Progenitor cell of endocrine pancreas (in vitro differentiated cells): ENCODE measurements at regions not wholly inside any gene's neighbourhood (a gene's known extent, or its start where the extent isn't known, plus 50 kb on each side); places are given as distances from the start of the nearest gene placed in this dataset.

ENCODE experiments used
- DNase-seq: peaks from one replicate; pipeline ENCODE4 v3.0.0; 2021; ENCODE audit warnings: low spot score; ENCODE audit not compliant: unreplicated experiment
- H3K27ac Mint-ChIP-seq: 2 replicates; pipeline ENCODE4 v1.8.0; 2021; ENCODE audit warnings: mild to moderate bottlenecking, moderate library complexity, mixed read lengths
- H3K27me3 Mint-ChIP-seq: 2 replicates; pipeline ENCODE4 v1.8.0; 2021; ENCODE audit warnings: mixed read lengths
- H3K36me3 Mint-ChIP-seq: 2 replicates; pipeline ENCODE4 v1.8.0; 2022; ENCODE audit warnings: mixed read lengths; ENCODE audit not compliant: insufficient read depth
- H3K4me1 Mint-ChIP-seq: 2 replicates; pipeline ENCODE4 v1.8.0; 2021; ENCODE audit warnings: low read depth, mixed read lengths
- H3K4me3 Mint-ChIP-seq: 2 replicates; pipeline ENCODE4 v1.8.0; 2021; ENCODE audit warnings: low read depth, mild to moderate bottlenecking, moderate library complexity, mixed read lengths
- H3K9me3 Mint-ChIP-seq: 2 replicates; pipeline ENCODE4 v1.8.0; 2021; ENCODE audit warnings: low read depth, mixed read lengths
- TF ChIP-seq, protein P1 (sequence below): fragments of 200-600 bp; sonication (generic); IDR thresholded peaks from one replicate; pipeline ENCODE4 v1.5.0; 2021; ENCODE audit warnings: antibody characterized with exemption, mild to moderate bottlenecking; ENCODE audit not compliant: unreplicated experiment

DNA sequence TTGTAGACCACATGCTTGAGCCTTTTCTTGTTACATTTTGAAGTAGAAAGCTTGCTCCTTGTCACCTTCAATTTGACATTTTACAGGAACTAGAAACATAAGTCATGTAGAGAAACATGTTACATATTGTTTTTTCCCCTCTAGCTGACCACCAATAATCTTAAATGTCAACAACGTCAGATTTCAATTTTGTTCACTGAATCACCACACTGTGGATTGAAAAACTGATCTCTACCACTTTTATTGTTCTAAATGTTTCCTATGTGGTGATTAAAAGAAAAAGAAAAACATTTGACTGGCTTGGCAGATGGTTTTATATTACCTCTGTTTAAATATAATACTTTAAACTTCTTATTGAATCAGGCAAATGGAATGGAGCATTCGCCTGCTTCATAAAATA lies 87.7 kb downstream of the DSEL start:
- H3K27ac Mint-ChIP-seq, result no peak overlapping the region
- TF ChIP-seq, protein P1, sequence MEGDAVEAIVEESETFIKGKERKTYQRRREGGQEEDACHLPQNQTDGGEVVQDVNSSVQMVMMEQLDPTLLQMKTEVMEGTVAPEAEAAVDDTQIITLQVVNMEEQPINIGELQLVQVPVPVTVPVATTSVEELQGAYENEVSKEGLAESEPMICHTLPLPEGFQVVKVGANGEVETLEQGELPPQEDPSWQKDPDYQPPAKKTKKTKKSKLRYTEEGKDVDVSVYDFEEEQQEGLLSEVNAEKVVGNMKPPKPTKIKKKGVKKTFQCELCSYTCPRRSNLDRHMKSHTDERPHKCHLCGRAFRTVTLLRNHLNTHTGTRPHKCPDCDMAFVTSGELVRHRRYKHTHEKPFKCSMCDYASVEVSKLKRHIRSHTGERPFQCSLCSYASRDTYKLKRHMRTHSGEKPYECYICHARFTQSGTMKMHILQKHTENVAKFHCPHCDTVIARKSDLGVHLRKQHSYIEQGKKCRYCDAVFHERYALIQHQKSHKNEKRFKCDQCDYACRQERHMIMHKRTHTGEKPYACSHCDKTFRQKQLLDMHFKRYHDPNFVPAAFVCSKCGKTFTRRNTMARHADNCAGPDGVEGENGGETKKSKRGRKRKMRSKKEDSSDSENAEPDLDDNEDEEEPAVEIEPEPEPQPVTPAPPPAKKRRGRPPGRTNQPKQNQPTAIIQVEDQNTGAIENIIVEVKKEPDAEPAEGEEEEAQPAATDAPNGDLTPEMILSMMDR, result no peak
- H3K36me3 Mint-ChIP-seq, result no peaks in the 10 kb centered on the region
- H3K27me3 Mint-ChIP-seq, result no peaks in the 10 kb centered on the region
- H3K4me1 Mint-ChIP-seq, result no peaks in the 10 kb centered on the region
- DNase-seq, result no peak
- no peak overlapping the region for H3K4me3 Mint-ChIP-seq
- H3K9me3 Mint-ChIP-seq, result no peaks in the 10 kb centered on the region

DNA sequence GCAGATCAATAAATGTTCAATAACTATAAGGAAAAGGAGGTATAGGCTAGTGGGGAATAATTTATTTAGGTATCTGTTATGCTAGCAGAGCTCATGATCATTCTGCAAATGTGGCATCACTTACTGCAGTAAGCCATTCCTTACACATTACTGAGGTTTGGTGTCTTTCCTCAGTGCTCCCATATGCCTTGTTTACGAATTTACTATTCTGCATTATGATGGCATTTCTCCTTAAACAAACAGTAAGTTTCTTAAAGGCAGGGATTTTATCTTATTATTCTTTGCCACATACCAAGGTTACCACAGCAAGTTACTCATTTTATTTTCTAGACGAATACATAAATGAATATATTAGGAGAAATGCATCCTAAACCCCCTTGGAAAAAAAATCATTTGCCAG lies 88.4 kb downstream of the DSEL start:
- Mint-ChIP-seq H3K4me3 (no peak overlapping the region), H3K27me3 (no peaks in the 10 kb centered on the region), H3K4me1 (no peaks in the 10 kb centered on the region), H3K27ac (no peak overlapping the region), H3K9me3 (no peaks in the 10 kb centered on the region), H3K36me3 (no peaks in the 10 kb centered on the region)
- TF ChIP-seq, protein P1, result no peak
- DNase-seq, result no peak

DNA sequence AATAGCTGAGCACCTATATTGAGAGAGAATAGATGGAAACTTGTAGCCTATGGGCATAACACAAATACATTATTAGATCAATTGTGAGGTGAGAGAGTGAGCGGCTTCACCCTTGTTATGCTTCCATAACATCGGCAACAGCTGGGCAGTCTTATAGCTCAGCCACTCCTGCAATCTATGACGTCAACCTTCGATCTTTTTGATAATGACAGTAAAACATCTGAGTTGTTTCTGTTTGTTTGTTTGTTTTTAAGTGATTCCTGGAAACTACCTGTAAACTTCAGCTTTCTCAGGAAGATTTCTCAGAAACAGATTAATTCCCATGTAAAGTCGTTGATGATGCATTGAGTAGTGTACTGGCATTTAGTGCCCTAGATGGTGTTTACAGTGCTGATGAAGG lies 90.0 kb downstream of the DSEL start:
- H3K27ac Mint-ChIP-seq, result no peak overlapping the region
- no peaks in the 10 kb centered on the region for H3K9me3 Mint-ChIP-seq
- no peaks in the 10 kb centered on the region for H3K36me3 Mint-ChIP-seq

DNA sequence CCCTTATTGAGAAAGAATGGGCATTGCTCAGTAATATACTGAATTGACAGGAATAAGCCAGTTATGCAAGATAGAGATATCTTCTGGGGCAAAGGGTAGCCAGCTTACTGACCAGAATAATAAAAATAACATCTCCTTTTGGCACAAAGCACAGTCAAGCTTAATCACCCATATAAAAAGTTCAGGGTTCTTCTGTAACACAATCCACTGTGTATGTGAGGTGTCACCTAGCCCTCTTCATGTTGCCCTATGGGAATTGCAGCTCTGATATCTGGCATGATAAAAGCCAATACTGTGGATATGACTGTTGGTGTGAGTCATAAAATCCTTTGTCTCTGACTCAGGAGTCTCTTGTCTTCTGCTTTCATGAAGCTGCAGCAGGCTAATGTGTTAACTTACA lies 90.8 kb downstream of the DSEL start:
- TF ChIP-seq, protein P1, result no peak
- no peak overlapping the region for H3K4me3 Mint-ChIP-seq
- no peaks in the 10 kb centered on the region for H3K9me3 Mint-ChIP-seq
- no peak overlapping the region for H3K27ac Mint-ChIP-seq
- no peaks in the 10 kb centered on the region for H3K27me3 Mint-ChIP-seq
- no peaks in the 10 kb centered on the region for H3K36me3 Mint-ChIP-seq
- H3K4me1 Mint-ChIP-seq, result no peaks in the 10 kb centered on the region
- no peak for DNase-seq

More for the DNA sequence above, 90.0 kb downstream of the DSEL start:
- no peak for DNase-seq
- H3K4me3 Mint-ChIP-seq, result no peak overlapping the region
- no peaks in the 10 kb centered on the region for H3K4me1 Mint-ChIP-seq
- TF ChIP-seq, protein P1, result no peak
- no peaks in the 10 kb centered on the region for H3K27me3 Mint-ChIP-seq

DNA sequence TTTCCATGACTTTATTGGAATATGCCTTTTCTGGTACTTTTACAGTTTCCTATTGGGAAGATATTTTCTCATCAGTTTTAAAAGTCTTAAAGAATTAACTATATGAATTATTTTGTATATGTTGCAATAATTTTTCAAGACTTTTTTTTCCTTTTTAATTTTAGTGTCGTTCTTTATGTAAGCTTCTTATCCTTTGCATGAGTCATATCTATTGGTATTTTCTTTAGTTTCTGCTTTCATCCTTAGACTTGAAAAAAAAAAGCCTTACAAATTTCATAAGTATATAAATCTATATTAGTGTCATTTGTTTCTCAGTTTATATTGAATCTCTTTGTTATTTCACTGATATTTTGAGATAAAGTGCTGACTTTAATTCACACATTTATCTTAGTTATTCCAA lies 94.9 kb downstream of the DSEL start:
- TF ChIP-seq, protein P1, result no peak
- DNase-seq, result no peak
- H3K9me3 Mint-ChIP-seq, result no peaks in the 10 kb centered on the region
- H3K27ac Mint-ChIP-seq, result no peak overlapping the region
- no peaks in the 10 kb centered on the region for H3K27me3 Mint-ChIP-seq
- H3K4me1 Mint-ChIP-seq, result no peaks in the 10 kb centered on the region
- no peaks in the 10 kb centered on the region for H3K36me3 Mint-ChIP-seq
- H3K4me3 Mint-ChIP-seq, result no peak overlapping the region
